HEK293 (cell line): ENCODE measurements at regions not wholly inside any gene's neighbourhood (a gene's known extent, or its start where the extent isn't known, plus 50 kb on each side); places are given as distances from the start of the nearest gene placed in this dataset.

ENCODE experiments used
- CTCF ChIA-PET: fragments of 350-600 bp; formaldehyde crosslinking; extraction: SDS; loops from one replicate; lab custom pipeline; 2021; ENCODE audit warnings: antibody characterized with exemption; lab: Yijun Ruan, JAX
- POLR2A ChIA-PET: fragments of 300-600 bp; formaldehyde crosslinking; extraction: SDS; loops from one replicate; lab custom pipeline; 2020; ENCODE audit warnings: antibody characterized with exemption, inconsistent platforms; lab: Yijun Ruan, JAX
- H3K27ac ChIP-seq: fragments of 200-500 bp; sonication (Bioruptor generic); 2 replicates; pipeline ENCODE4 v1.5.1; 2014; ENCODE audit warnings: low read depth, low read length, control low read depth, inconsistent platforms; ENCODE audit errors: extremely low read depth
- H3K36me3 ChIP-seq, 2 experiments: fragments of 200-500 bp in 1 of 2; sonication (Bioruptor generic) in 1 of 2; 1 replicate in 1 of 2; 2 replicates in 1 of 2; pipeline ENCODE4 v1.5.1; 2014 to 2017; ENCODE audit warnings: inconsistent platforms in 2 of 2, low read length in 2 of 2; ENCODE audit not compliant: control insufficient read depth in 2 of 2, insufficient read depth in 1 of 2
- H3K4me1 ChIP-seq: fragments of 200-500 bp; sonication (Bioruptor generic); 2 replicates; pipeline ENCODE4 v1.5.1; 2014; ENCODE audit warnings: mild to moderate bottlenecking, low read length, inconsistent platforms; ENCODE audit not compliant: control insufficient read depth, insufficient read depth
- H3K4me3 ChIP-seq: 2 replicates; pipeline ENCODE4 v1.5.1; 2011; ENCODE audit warnings: low read depth, mild to moderate bottlenecking, control low read depth, low read length, moderate library complexity
- H3K9me3 ChIP-seq: fragments of 200-500 bp; sonication (Bioruptor generic); 2 replicates; pipeline ENCODE4 v1.5.1; 2014; ENCODE audit warnings: low read depth, low read length, inconsistent platforms; ENCODE audit not compliant: control insufficient read depth, insufficient read depth
- BCL11B ChIP-seq: fragments of 450-650 bp; formaldehyde crosslinking; IDR thresholded peaks from 2 replicates; pipeline ENCODE4 v1.5.1; 2016; ENCODE audit warnings: low read depth, missing biosample characterization, missing genetic modification characterization
- FEZF1 ChIP-seq: fragments of 450-650 bp; formaldehyde crosslinking; IDR thresholded peaks from 2 replicates; pipeline ENCODE4 v1.5.1; 2016; ENCODE audit warnings: missing biosample characterization, missing genetic modification characterization
- GLI2 ChIP-seq: fragments of 450-650 bp; formaldehyde crosslinking; IDR thresholded peaks from 2 replicates; pipeline ENCODE4; 2017; ENCODE audit warnings: missing biosample characterization, missing genetic modification characterization, low read depth, borderline replicate concordance
- GLIS1 ChIP-seq: fragments of 450-650 bp; formaldehyde crosslinking; IDR thresholded peaks from 2 replicates; pipeline ENCODE4 v1.5.1; 2016; ENCODE audit warnings: missing biosample characterization, missing genetic modification characterization
- HOXA7 ChIP-seq: sonication (generic); formaldehyde crosslinking; IDR thresholded peaks from 2 replicates; pipeline ENCODE4 v1.8.1; 2022; ENCODE audit warnings: missing genetic modification reagents, borderline replicate concordance
- PRDM4 ChIP-seq: fragments of 450-650 bp; formaldehyde crosslinking; IDR thresholded peaks from 2 replicates; pipeline ENCODE4 v1.5.1; 2017; ENCODE audit warnings: missing biosample characterization, missing genetic modification characterization
- PRDM6 ChIP-seq: fragments of 450-650 bp; formaldehyde crosslinking; IDR thresholded peaks from 2 replicates; pipeline ENCODE4 v1.5.1; 2017; ENCODE audit warnings: missing biosample characterization, missing genetic modification characterization
- ZBTB8A ChIP-seq: fragments of 450-650 bp; formaldehyde crosslinking; IDR thresholded peaks from 2 replicates; pipeline ENCODE4 v1.5.1; 2016; ENCODE audit warnings: missing biosample characterization, missing genetic modification characterization
- ZIC2 ChIP-seq: fragments of 450-650 bp; formaldehyde crosslinking; IDR thresholded peaks from 2 replicates; pipeline ENCODE4 v1.5.1; 2016; ENCODE audit warnings: missing biosample characterization, missing genetic modification characterization
- ZNF155 ChIP-seq: fragments of 450-650 bp; formaldehyde crosslinking; IDR thresholded peaks from 2 replicates; pipeline ENCODE4 v1.5.1; 2016; ENCODE audit warnings: missing biosample characterization, missing genetic modification characterization
- ZNF2 ChIP-seq: fragments of 450-650 bp; formaldehyde crosslinking; IDR thresholded peaks from 2 replicates; pipeline ENCODE4 v1.5.1; 2016; ENCODE audit warnings: missing biosample characterization, missing genetic modification characterization
- ZNF223 ChIP-seq: fragments of 450-650 bp; formaldehyde crosslinking; IDR thresholded peaks from 2 replicates; pipeline ENCODE4 v1.5.1; 2016; ENCODE audit warnings: missing biosample characterization, missing genetic modification characterization
- ZNF26 ChIP-seq: fragments of 450-650 bp; formaldehyde crosslinking; IDR thresholded peaks from 2 replicates; pipeline ENCODE4 v1.5.1; 2016; ENCODE audit warnings: missing biosample characterization, missing genetic modification characterization
- ZNF280C ChIP-seq: fragments of 450-650 bp; formaldehyde crosslinking; IDR thresholded peaks from 2 replicates; pipeline ENCODE4 v1.5.1; 2016; ENCODE audit warnings: missing biosample characterization, missing genetic modification characterization
- ZNF335 ChIP-seq: fragments of 450-650 bp; formaldehyde crosslinking; conservative IDR thresholded peaks from 2 replicates; pipeline ENCODE4 v1.5.1; 2016; ENCODE audit warnings: missing biosample characterization, missing genetic modification characterization
- ZNF341 ChIP-seq: fragments of 450-650 bp; formaldehyde crosslinking; IDR thresholded peaks from 2 replicates; pipeline ENCODE4; 2016; ENCODE audit warnings: low read depth, missing biosample characterization, missing genetic modification characterization
- ZNF37A ChIP-seq: fragments of 450-650 bp; IDR thresholded peaks from 2 replicates; pipeline ENCODE4 v1.5.1; 2018; ENCODE audit warnings: missing biosample characterization, missing genetic modification characterization
- ZNF398 ChIP-seq: fragments of 450-650 bp; formaldehyde crosslinking; IDR thresholded peaks from 2 replicates; pipeline ENCODE4 v1.5.1; 2017; ENCODE audit warnings: missing biosample characterization, missing genetic modification characterization
- ZNF488 ChIP-seq: fragments of 450-650 bp; formaldehyde crosslinking; IDR thresholded peaks from 2 replicates; pipeline ENCODE4 v1.5.1; 2016; ENCODE audit warnings: missing biosample characterization, missing genetic modification characterization
- ZNF521 ChIP-seq: fragments of 450-650 bp; formaldehyde crosslinking; IDR thresholded peaks from 2 replicates; pipeline ENCODE4 v1.5.1; 2017; ENCODE audit warnings: missing biosample characterization, mild to moderate bottlenecking, missing genetic modification characterization
- ZNF561 ChIP-seq: fragments of 450-650 bp; IDR thresholded peaks from 2 replicates; pipeline ENCODE4 v1.5.1; 2018; ENCODE audit warnings: missing biosample characterization, missing genetic modification characterization, borderline replicate concordance
- ZNF571 ChIP-seq: fragments of 450-650 bp; formaldehyde crosslinking; IDR thresholded peaks from 2 replicates; pipeline ENCODE4 v1.5.0; 2017; ENCODE audit warnings: missing biosample characterization, missing genetic modification characterization
- ZNF792 ChIP-seq: fragments of 450-650 bp; formaldehyde crosslinking; IDR thresholded peaks from 2 replicates; pipeline ENCODE4 v1.5.1; 2016; ENCODE audit warnings: missing biosample characterization, missing genetic modification characterization
- ZNF843 ChIP-seq: fragments of 450-650 bp; formaldehyde crosslinking; IDR thresholded peaks from 2 replicates; pipeline ENCODE4 v1.5.1; 2016; ENCODE audit warnings: missing biosample characterization, missing genetic modification characterization
- ZSCAN5A ChIP-seq: fragments of 450-650 bp; formaldehyde crosslinking; IDR thresholded peaks from 2 replicates; pipeline ENCODE4 v1.5.1; 2016; ENCODE audit warnings: missing biosample characterization, missing genetic modification characterization

GRCh38 chr16:86321491-86321890, 188.8 kb upstream of the FOXF1 start:
- H3K27ac ChIP-seq = no peak overlapping the region
- TF ChIP-seq ZNF335 (no peak), ZNF280C (no peak), PRDM6 (tag by site-specific recombination) (no peak), ZNF223 (tag by site-specific recombination) (no peak), ZNF2 (tag by site-specific recombination) (no peak), ZNF26 (tag by site-specific recombination) (no peak), ZNF155 (no peak), ZNF521 (tag by site-specific recombination) (no peak), ZSCAN5A (tag by site-specific recombination) (no peak), BCL11B (no peak), ZNF37A (no peak), ZNF571 (tag by site-specific recombination) (no peak), HOXA7 (CRISPR knock-in tag) (no peak)
- peaks cover 2% of the 10 kb centered on the region; the same call in 1 of the 2 replicates for H3K4me1 ChIP-seq
- H3K36me3 ChIP-seq = no peaks in the 10 kb centered on the region
- POLR2A ChIA-PET = no interaction called here
- H3K9me3 ChIP-seq = no peaks in the 10 kb centered on the region
- no peak overlapping the region for H3K4me3 ChIP-seq
- CTCF ChIA-PET = interaction anchor here (1.2 kb wide), 1 partner anchor 248 kb away, joined by 4 read pairs; no protein-coding TSS in a partner anchor

- Histone ChIP-seq H3K9me3 (no peaks in the 10 kb centered on the region), H3K36me3 (no peaks in the 10 kb centered on the region), H3K27ac (no peak overlapping the region), H3K4me3 (no peak overlapping the region), H3K4me1 (peaks cover 2% of the 10 kb centered on the region; the same call in 1 of the 2 replicates)
- CTCF ChIA-PET = interaction anchor here (0.6 to 1.2 kb wide), 3 partner anchors 13 to 249 kb away, joined by 4 to 5 read pairs (median 4); no protein-coding TSS in a partner anchor
- POLR2A ChIA-PET = no interaction called here
- TF ChIP-seq FEZF1 (peak; percentile 38), ZNF792 (tag by site-specific recombination) (no peak), GLI2 (no peak), ZNF398 (tag by site-specific recombination) (peak; percentile 55), ZNF843 (tag by site-specific recombination) (peak; percentile 72), PRDM4 (tag by site-specific recombination) (peak; percentile 76), GLIS1 (tag by site-specific recombination) (peak; percentile 99), ZBTB8A (peak; percentile 24; the same call in 1 of the 2 replicates), ZNF341 (tag by site-specific recombination) (no peak), ZNF561 (tag by site-specific recombination) (0 out of 2 replicates have a peak, but pooled peaks have one; percentile 42), ZNF488 (tag by site-specific recombination) (0 out of 2 replicates have a peak, but pooled peaks have one; percentile 58), ZIC2 (peak; percentile 72)
Measured at GRCh38 chr16:86322283-86322682, 188.0 kb upstream of the FOXF1 start.
